Suprapubic skin (tissue), 4 donors: ENCODE measurements at regions not wholly inside any gene's neighbourhood (a gene's known extent, or its start where the extent isn't known, plus 50 kb on each side); places are given as distances from the start of the nearest gene placed in this dataset.
"Not testable (repeated sequence)": the region's sequence is repeated elsewhere in the genome, so short reads cannot be mapped to it uniquely, and the experiment has no call there.

Source experiments
- DNase-seq, 2 donors: peaks; one replicate each; pipeline ENCODE4 v3.0.0-alpha.2; 2019; ENCODE audit warnings: low spot score in 2 of 2
- H3K27ac ChIP-seq: fragments of 200-600 bp; sonication (generic); one replicate; pipeline ENCODE4 v1.5.1; 2019
- H3K27me3 ChIP-seq: fragments of 200-600 bp; sonication (generic); one replicate; pipeline ENCODE4 v1.5.1; 2019
- H3K36me3 ChIP-seq: fragments of 200-600 bp; sonication (generic); one replicate; pipeline ENCODE4 v1.5.1; 2019
- H3K4me1 ChIP-seq: fragments of 200-600 bp; sonication (generic); one replicate; pipeline ENCODE4 v1.5.1; 2019
- H3K4me3 ChIP-seq: fragments of 200-600 bp; sonication (generic); one replicate; pipeline ENCODE4 v1.5.1; 2019; ENCODE audit warnings: mild to moderate bottlenecking
- H3K9me3 ChIP-seq: fragments of 200-600 bp; sonication (generic); one replicate; pipeline ENCODE4 v1.5.1; 2019
- WGBS: methylation state at CpG from one replicate; pipeline ENCODE4 v1.1.5; 2018; 5-methylcytosine and 5-hydroxymethylcytosine counted together

- H3K36me3 ChIP-seq, H3K4me1 ChIP-seq, H3K9me3 ChIP-seq, H3K27ac ChIP-seq, DNase-seq, H3K4me3 ChIP-seq: not testable (repeated sequence)
- peaks cover 45% of the 10 kb centered on the region for H3K27me3 ChIP-seq
- 81% methylated on average over 20 of the region's 39 CpGs for WGBS
Observed at GRCh38 chr2:91843723-91844450, 3027.3 kb upstream of the TEKT4 start.

GRCh38 chr2:91844451-91844825, 3026.8 kb upstream of the TEKT4 start:
- not testable (repeated sequence) for DNase-seq, H3K27ac ChIP-seq, H3K4me3 ChIP-seq, H3K4me1 ChIP-seq, H3K36me3 ChIP-seq, H3K9me3 ChIP-seq
- peaks cover 45% of the 10 kb centered on the region for H3K27me3 ChIP-seq
- WGBS = 91% methylated on average over 14 of the region's 17 CpGs

GRCh38 chr2:91846388-91846787, 3024.8 kb upstream of the TEKT4 start:
- H3K9me3 ChIP-seq, H3K27ac ChIP-seq, H3K36me3 ChIP-seq, H3K4me1 ChIP-seq, H3K4me3 ChIP-seq, DNase-seq: not testable (repeated sequence)
- H3K27me3 ChIP-seq = peaks cover 27% of the 10 kb centered on the region
- 80% methylated on average over 3 of the region's 3 CpGs for WGBS

- not testable (repeated sequence) for DNase-seq
Observed at GRCh38 chr2:91851689-91852420, 3019.4 kb upstream of the TEKT4 start.

GRCh38 chr2:91856971-91857370, 3014.3 kb upstream of the TEKT4 start:
- H3K4me3 ChIP-seq, H3K27ac ChIP-seq, H3K36me3 ChIP-seq, H3K9me3 ChIP-seq, DNase-seq, H3K27me3 ChIP-seq, H3K4me1 ChIP-seq: not testable (repeated sequence)
- 47% methylated on average over 1 of the region's 1 CpG for WGBS

More at GRCh38 chr2:91851689-91852420, 3019.4 kb upstream of the TEKT4 start:
- H3K27ac ChIP-seq, H3K4me3 ChIP-seq, H3K9me3 ChIP-seq, H3K4me1 ChIP-seq, H3K27me3 ChIP-seq, H3K36me3 ChIP-seq: not testable (repeated sequence)
- WGBS = 89% methylated on average over 12 of the region's 47 CpGs

- H3K9me3 ChIP-seq, H3K4me1 ChIP-seq, DNase-seq, H3K27ac ChIP-seq, H3K4me3 ChIP-seq, H3K27me3 ChIP-seq, H3K36me3 ChIP-seq: not testable (repeated sequence)
- 88% methylated on average over 21 of the region's 21 CpGs for WGBS
Observed at GRCh38 chr2:91857711-91858110, 3013.5 kb upstream of the TEKT4 start.

- H3K27me3 ChIP-seq, H3K9me3 ChIP-seq, H3K36me3 ChIP-seq, H3K4me1 ChIP-seq, H3K4me3 ChIP-seq, DNase-seq, H3K27ac ChIP-seq: not testable (repeated sequence)
- 63% methylated on average over 2 of the region's 2 CpGs for WGBS
Observed at GRCh38 chr2:91871716-91872115, 2999.5 kb upstream of the TEKT4 start.

GRCh38 chr2:91873416-91873815, 2997.8 kb upstream of the TEKT4 start:
- not testable (repeated sequence) for DNase-seq, H3K9me3 ChIP-seq, H3K4me3 ChIP-seq, H3K27me3 ChIP-seq, H3K27ac ChIP-seq, H3K4me1 ChIP-seq, H3K36me3 ChIP-seq
- WGBS = 40% methylated on average over 1 of the region's 1 CpG

- WGBS = 91% methylated on average over 27 of the region's 29 CpGs
- H3K4me1 ChIP-seq, H3K9me3 ChIP-seq, H3K36me3 ChIP-seq, H3K27ac ChIP-seq, H3K27me3 ChIP-seq, H3K4me3 ChIP-seq: not testable (repeated sequence)
- DNase-seq = peak in 1 of 2 donors; percentile 52
Observed at GRCh38 chr2:91877658-91878210, 2993.5 kb upstream of the TEKT4 start.

- H3K27me3 ChIP-seq, H3K9me3 ChIP-seq, H3K27ac ChIP-seq, H3K4me1 ChIP-seq, H3K36me3 ChIP-seq, DNase-seq, H3K4me3 ChIP-seq: not testable (repeated sequence)
- WGBS = 13% methylated on average over 5 of the region's 5 CpGs
Observed at GRCh38 chr2:91895091-91895490, 2976.1 kb upstream of the TEKT4 start.

- WGBS = 100% methylated on average over 1 of the region's 1 CpG
- H3K27ac ChIP-seq, H3K36me3 ChIP-seq, H3K4me3 ChIP-seq, H3K27me3 ChIP-seq, H3K4me1 ChIP-seq, H3K9me3 ChIP-seq, DNase-seq: not testable (repeated sequence)
Observed at GRCh38 chr2:91917602-91918001, 2953.6 kb upstream of the TEKT4 start.
